Caco-2 (cell line): ENCODE measurements at regions not wholly inside any gene's neighbourhood (a gene's known extent, or its start where the extent isn't known, plus 50 kb on each side); places are given as distances from the start of the nearest gene placed in this dataset.
"Not testable (repeated sequence)": the region's sequence is repeated elsewhere in the genome, so short reads cannot be mapped to it uniquely, and the experiment has no call there.

Experiments
- BruUV-seq: library from RNA; stranded (reverse); fragments of 400-500 nt; replicated peaks from 2 replicates; lab custom pipeline; 2021; lab: Mats Ljungman, UMichigan
- CTCF ChIA-PET: fragments of 300-600 bp; sonication (Branson Sonifier 250); formaldehyde crosslinking; loops from one replicate; lab custom pipeline; 2022; ENCODE audit warnings: antibody characterized with exemption; lab: Charles Lee
- POLR2A ChIA-PET: fragments of 300-600 bp; sonication (Branson Sonifier 250); formaldehyde crosslinking; loops from one replicate; lab custom pipeline; 2022; ENCODE audit warnings: antibody characterized with exemption; lab: Charles Lee
- DNase-seq, 2 experiments: peaks; one replicate each; pipeline versions ENCODE4 v3.0.0 to v3.0.0-alpha.2; 2020 to 2022
- H3K27me3 ChIP-seq: replicated peaks from 2 replicates; pipeline ENCODE4 v1.6.0; 2011; ENCODE audit warnings: low read length; ENCODE audit not compliant: control insufficient read depth, insufficient read depth
- H3K36me3 ChIP-seq: 2 replicates; pipeline ENCODE4 v1.5.1; 2011; ENCODE audit warnings: low read length; ENCODE audit not compliant: control insufficient read depth, insufficient read depth
- H3K4me1 ChIP-seq: fragments of 250-450 bp; sonication (Bioruptor Pico); 2 replicates; pipeline ENCODE4 v1.5.1; 2020; ENCODE audit warnings: mild to moderate bottlenecking
- H3K4me3 ChIP-seq: 2 replicates; pipeline ENCODE4 v1.5.1; 2011; ENCODE audit warnings: low read depth, mild to moderate bottlenecking, control low read depth, low read length
- H3K9me3 ChIP-seq: fragments of 250-450 bp; sonication (Bioruptor Pico); 2 replicates; pipeline ENCODE4 v1.5.1; 2020; ENCODE audit warnings: mild to moderate bottlenecking, moderate library complexity
- H3K27ac Mint-ChIP-seq: one replicate; pipeline ENCODE4 v1.8.0; 2022; ENCODE audit warnings: mixed read lengths; ENCODE audit not compliant: unreplicated experiment
- H3K27me3 Mint-ChIP-seq: one replicate; pipeline ENCODE4 v1.8.0; 2022; ENCODE audit warnings: mixed read lengths; ENCODE audit not compliant: insufficient read depth, unreplicated experiment
- H3K36me3 Mint-ChIP-seq: one replicate; pipeline ENCODE4 v1.8.0; 2022; ENCODE audit warnings: mild to moderate bottlenecking, mixed read lengths; ENCODE audit not compliant: insufficient read depth, unreplicated experiment
- H3K4me1 Mint-ChIP-seq: one replicate; pipeline ENCODE4 v1.8.0; 2022; ENCODE audit warnings: low read depth, mixed read lengths; ENCODE audit not compliant: unreplicated experiment
- H3K4me3 Mint-ChIP-seq: one replicate; pipeline ENCODE4 v1.8.0; 2022; ENCODE audit warnings: mild to moderate bottlenecking, moderate library complexity, mixed read lengths; ENCODE audit not compliant: unreplicated experiment
- H3K9me3 Mint-ChIP-seq: one replicate; pipeline ENCODE4 v1.8.0; 2022; ENCODE audit warnings: mixed read lengths; ENCODE audit not compliant: unreplicated experiment
- intact Hi-C: fragments of 100-400 bp; cut with micrococcal nuclease; formaldehyde crosslinking; loops from one replicate; pipeline ENCODE4 v1.10.0; 2022; ENCODE audit not compliant: unreplicated experiment

- H3K36me3 Mint-ChIP-seq, H3K36me3 ChIP-seq, DNase-seq, H3K4me3 ChIP-seq, H3K4me3 Mint-ChIP-seq, H3K27ac Mint-ChIP-seq, intact Hi-C loops, H3K4me1 Mint-ChIP-seq, H3K4me1 ChIP-seq, H3K9me3 ChIP-seq, BruUV-seq, POLR2A ChIA-PET, CTCF ChIA-PET, H3K27me3 ChIP-seq, H3K9me3 Mint-ChIP-seq, H3K27me3 Mint-ChIP-seq: not testable (repeated sequence)
Measured at GRCh38 chr1:146521804-146522203, 293.0 kb upstream of the NOTCH2NLA start.

DNA sequence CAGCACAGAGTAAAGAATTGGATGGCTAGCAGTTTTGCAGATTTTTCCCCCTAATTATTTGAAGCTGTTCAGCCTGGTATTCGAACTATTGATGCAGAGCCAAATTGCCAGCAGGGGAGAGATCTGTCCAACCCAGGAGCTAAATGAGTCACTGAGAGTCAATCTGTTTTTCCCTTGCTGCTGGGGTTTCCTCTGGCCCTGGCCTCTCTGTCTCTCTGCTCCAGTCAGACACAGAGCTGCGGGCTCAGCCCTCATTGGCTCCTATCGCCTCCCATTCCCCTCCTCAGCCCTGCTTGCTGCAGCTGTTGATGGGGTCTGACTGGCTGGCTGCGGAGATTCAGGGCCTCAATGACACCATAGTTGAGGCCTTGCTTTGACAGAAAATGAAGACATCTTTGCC lies 284.9 kb upstream of the NOTCH2NLA start:
- H3K27me3 ChIP-seq, H3K9me3 Mint-ChIP-seq, H3K4me1 Mint-ChIP-seq, BruUV-seq, H3K36me3 Mint-ChIP-seq, POLR2A ChIA-PET, H3K9me3 ChIP-seq, intact Hi-C loops, CTCF ChIA-PET, H3K4me1 ChIP-seq, DNase-seq, H3K4me3 Mint-ChIP-seq, H3K27me3 Mint-ChIP-seq, H3K4me3 ChIP-seq, H3K36me3 ChIP-seq, H3K27ac Mint-ChIP-seq: not testable (repeated sequence)

DNA sequence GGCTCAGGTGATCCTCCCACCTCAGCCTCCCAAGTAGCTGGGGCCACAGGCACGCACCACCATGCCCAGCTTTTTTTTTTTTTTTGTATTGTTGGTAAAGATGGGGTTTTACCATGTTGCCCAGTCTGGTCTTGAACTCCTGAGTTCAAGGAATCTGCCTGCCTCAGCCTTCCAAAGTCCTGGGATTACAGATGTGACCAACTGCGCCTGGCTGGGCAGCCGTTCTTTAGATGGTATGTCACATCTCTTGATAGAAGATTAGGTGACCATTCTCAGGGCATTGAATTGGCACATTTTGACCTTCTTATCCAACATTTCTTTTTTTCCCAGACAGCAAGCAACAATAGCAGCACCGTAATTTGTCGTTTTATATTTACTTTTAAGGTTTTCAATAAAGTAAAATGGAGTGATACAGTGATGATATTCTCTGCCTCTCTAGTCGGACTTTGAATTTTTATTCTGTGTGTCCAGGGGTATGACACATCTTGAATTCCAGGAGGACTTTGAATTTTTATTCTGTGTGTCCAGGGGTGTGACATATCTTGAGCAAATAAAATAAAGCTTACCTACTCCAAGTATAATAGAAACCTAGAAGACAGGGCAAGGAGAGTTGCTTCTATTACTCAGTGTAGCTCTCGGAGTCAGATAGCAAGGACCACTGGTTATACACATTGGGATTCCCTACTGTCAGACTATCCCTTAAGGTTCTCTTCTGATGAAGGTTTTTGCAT lies 282.4 kb upstream of the NOTCH2NLA start:
- POLR2A ChIA-PET, DNase-seq, H3K4me1 Mint-ChIP-seq, H3K27me3 Mint-ChIP-seq, intact Hi-C loops, H3K36me3 Mint-ChIP-seq, H3K4me3 ChIP-seq, H3K4me1 ChIP-seq, H3K27me3 ChIP-seq, CTCF ChIA-PET, H3K9me3 Mint-ChIP-seq, H3K4me3 Mint-ChIP-seq, H3K27ac Mint-ChIP-seq, H3K36me3 ChIP-seq, BruUV-seq, H3K9me3 ChIP-seq: not testable (repeated sequence)

DNA sequence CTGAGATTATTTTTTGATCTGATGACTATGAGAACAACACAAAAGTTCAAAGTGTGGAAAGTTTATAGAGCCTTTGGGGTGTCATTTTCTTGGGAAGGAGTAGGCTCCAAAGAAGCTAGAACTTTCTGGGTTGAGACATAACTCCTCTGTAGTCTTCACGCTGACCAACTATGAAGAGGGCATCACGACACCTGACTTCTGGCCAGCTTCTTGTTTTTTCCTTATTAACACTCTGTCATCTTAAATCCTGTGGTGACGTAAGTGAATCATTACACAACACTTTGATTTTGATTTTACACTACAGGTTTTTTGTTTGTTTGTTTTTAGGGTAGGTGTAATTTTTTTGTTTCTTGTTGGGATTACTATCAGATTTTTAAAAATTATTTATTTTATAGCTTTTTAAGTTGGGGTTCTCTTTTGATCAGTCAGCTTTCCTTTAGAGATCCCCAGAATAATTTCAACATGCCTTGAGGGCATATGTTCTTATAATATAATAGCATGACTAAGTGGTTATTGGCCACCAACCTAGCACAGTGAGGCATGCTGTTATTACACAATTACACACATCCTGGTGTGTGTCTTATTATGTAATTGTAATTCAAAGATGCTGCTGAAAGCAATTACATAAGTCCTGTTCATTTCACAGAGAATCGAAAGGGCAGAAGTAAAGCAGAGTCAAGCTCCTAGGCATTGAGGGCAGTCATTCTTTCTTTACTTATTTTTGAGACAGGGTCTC lies 281.6 kb upstream of the NOTCH2NLA start:
- H3K9me3 Mint-ChIP-seq, H3K4me1 ChIP-seq: not testable (repeated sequence)

DNA sequence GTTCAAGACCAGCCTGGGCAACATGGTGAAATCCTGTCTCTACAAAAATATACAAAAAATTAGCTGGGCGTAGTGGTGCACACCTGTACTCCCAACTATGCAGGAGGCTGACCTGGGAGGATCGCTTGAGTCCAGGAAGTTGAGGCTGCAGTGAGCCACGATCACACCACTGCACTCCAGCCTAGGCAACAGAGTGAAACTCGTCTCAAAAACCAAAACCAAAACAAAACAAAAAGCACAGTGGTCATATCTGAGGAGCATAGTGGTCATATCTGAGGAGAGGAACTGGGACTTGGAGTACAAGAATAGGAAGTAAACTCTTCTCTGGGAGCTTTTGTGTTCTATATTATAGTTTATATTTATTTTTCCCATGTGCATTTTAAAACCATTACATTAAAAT lies 275.3 kb upstream of the NOTCH2NLA start:
- H3K4me1 ChIP-seq, intact Hi-C loops, H3K4me3 Mint-ChIP-seq, H3K4me3 ChIP-seq, POLR2A ChIA-PET, H3K36me3 ChIP-seq, H3K27ac Mint-ChIP-seq, DNase-seq, H3K36me3 Mint-ChIP-seq, BruUV-seq, CTCF ChIA-PET, H3K27me3 ChIP-seq, H3K4me1 Mint-ChIP-seq, H3K27me3 Mint-ChIP-seq, H3K9me3 ChIP-seq, H3K9me3 Mint-ChIP-seq: not testable (repeated sequence)

More for the DNA sequence above, 281.6 kb upstream of the NOTCH2NLA start:
- H3K27ac Mint-ChIP-seq, H3K4me3 Mint-ChIP-seq, H3K9me3 ChIP-seq, CTCF ChIA-PET, POLR2A ChIA-PET, H3K4me1 Mint-ChIP-seq, DNase-seq, intact Hi-C loops, H3K36me3 ChIP-seq, H3K4me3 ChIP-seq, BruUV-seq, H3K27me3 ChIP-seq, H3K36me3 Mint-ChIP-seq, H3K27me3 Mint-ChIP-seq: not testable (repeated sequence)

- POLR2A ChIA-PET, H3K9me3 ChIP-seq, H3K4me1 Mint-ChIP-seq, H3K4me3 ChIP-seq, H3K27me3 ChIP-seq, BruUV-seq, H3K27ac Mint-ChIP-seq, H3K9me3 Mint-ChIP-seq, H3K36me3 Mint-ChIP-seq, H3K4me1 ChIP-seq, H3K27me3 Mint-ChIP-seq, DNase-seq, intact Hi-C loops, CTCF ChIA-PET, H3K36me3 ChIP-seq, H3K4me3 Mint-ChIP-seq: not testable (repeated sequence)
Measured at GRCh38 chr1:146487555-146487954, 258.7 kb upstream of the NOTCH2NLA start.

DNA sequence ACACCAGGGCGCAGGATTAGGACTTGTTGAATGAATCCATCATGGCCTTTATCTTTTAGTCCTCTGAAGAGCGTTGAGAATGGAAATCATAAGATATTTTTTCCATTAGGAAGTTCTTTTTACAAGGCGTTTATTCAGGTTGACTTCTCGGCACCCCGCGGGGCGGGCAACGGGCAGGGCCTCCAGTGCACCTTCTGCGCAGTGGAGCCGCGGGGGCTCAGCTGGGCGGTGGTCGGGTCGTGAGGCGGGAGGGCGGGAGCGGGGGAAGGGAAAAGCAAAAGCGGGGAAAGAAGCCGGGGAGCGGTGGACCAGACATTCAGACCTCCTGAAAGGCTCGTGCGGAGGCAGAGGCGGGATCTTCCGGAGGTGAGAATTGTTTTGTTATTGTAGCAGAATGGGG lies 258.3 kb upstream of the NOTCH2NLA start:
- H3K9me3 ChIP-seq, H3K27me3 Mint-ChIP-seq, DNase-seq, BruUV-seq, H3K4me1 ChIP-seq, CTCF ChIA-PET, H3K4me3 Mint-ChIP-seq, H3K9me3 Mint-ChIP-seq, H3K27ac Mint-ChIP-seq, H3K4me1 Mint-ChIP-seq, H3K36me3 ChIP-seq, POLR2A ChIA-PET, H3K27me3 ChIP-seq, H3K4me3 ChIP-seq, intact Hi-C loops, H3K36me3 Mint-ChIP-seq: not testable (repeated sequence)
